Spleen (tissue), 7 donors: ENCODE measurements at regions not wholly inside any gene's neighbourhood (a gene's known extent, or its start where the extent isn't known, plus 50 kb on each side); places are given as distances from the start of the nearest gene placed in this dataset.

Experiments used
- POLR2A ChIP-seq, 3 donors: fragments of 450-650 bp; IDR thresholded peaks; one replicate each; pipeline ENCODE4 v1.5.1; 2017; ENCODE audit warnings: antibody characterized with exemption in 3 of 3, mild to moderate bottlenecking in 1 of 3
- POLR2AphosphoS5 ChIP-seq, 3 donors: sonication (generic); formaldehyde crosslinking; IDR thresholded peaks; one replicate each; pipeline ENCODE4 v1.5.1; 2017; ENCODE audit warnings: antibody characterized with exemption in 3 of 3
- TF ChIP-seq, protein P1 (sequence below), 11 experiments: fragments of 200-600 bp in 7 of 11; fragments of 450-650 bp in 4 of 11; sonication (generic) in 4 of 11; IDR thresholded peaks in 8 of 11; conservative IDR thresholded peaks in 3 of 11; 1 replicate in 7 of 11; 2 replicates in 4 of 11; pipeline versions ENCODE4 v1.4.0 to v1.8.0; 2016 to 2021; ENCODE audit warnings: antibody characterized with exemption in 11 of 11, inconsistent platforms in 4 of 11, mild to moderate bottlenecking in 1 of 11
- donor health status: DM: no; HTN: no; CAD: no; lungs with moderate emphysema.
- donor health status: DM: no; HTN: no; CAD: no.
- donor health status: DM: no; HTN: no; CAD: no.

DNA sequence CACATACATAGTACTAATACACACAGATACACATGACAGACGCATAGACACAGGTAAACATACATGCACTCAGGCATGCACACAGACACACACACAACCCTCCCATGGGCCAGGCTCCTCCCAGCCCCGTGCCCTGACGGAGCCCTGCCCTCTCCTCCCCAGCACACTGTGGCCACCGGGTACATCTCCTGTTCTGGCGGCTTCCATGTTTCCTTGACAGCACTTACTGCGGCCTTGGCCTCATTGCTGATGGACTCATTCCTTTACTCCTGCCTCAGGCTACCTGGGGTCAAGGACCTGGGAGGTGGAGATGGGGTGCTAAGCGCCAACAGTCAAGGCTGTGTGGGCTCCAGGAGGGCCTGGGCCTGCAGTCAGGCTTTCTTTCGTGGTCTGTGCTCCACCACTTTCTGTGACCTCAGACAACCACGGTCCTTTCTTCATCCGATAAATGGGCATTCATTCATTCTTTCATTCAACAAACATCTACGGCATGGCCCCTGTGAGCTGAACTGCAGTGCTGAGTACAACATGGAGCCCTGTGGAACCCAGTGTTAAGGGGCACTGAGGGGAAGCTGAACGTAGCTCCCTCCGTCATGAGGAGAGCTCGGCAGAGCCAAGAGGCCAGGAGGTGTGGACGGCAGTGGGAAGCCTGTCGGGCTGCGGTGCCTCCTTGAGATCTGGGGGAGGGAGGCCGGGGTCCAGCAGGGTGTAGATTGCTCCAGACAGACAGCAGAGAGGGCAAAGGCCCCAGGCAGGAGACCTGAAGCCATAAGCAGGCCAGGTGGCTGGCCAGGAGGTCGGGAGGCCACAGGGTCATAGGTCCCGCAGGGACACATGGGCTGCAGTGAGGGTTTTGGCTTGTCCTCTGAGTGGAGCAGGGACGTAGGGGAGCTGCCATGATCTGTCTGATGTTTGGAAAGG is 190.4 kb upstream of the HDAC4 start:
- TF ChIP-seq, protein P1, sequence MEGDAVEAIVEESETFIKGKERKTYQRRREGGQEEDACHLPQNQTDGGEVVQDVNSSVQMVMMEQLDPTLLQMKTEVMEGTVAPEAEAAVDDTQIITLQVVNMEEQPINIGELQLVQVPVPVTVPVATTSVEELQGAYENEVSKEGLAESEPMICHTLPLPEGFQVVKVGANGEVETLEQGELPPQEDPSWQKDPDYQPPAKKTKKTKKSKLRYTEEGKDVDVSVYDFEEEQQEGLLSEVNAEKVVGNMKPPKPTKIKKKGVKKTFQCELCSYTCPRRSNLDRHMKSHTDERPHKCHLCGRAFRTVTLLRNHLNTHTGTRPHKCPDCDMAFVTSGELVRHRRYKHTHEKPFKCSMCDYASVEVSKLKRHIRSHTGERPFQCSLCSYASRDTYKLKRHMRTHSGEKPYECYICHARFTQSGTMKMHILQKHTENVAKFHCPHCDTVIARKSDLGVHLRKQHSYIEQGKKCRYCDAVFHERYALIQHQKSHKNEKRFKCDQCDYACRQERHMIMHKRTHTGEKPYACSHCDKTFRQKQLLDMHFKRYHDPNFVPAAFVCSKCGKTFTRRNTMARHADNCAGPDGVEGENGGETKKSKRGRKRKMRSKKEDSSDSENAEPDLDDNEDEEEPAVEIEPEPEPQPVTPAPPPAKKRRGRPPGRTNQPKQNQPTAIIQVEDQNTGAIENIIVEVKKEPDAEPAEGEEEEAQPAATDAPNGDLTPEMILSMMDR (IDR thresholded peaks at IDR 0.05 in 8 of 11, conservative IDR thresholded peaks at IDR 0.05 in 3 of 11): no peak
- TF ChIP-seq POLR2AphosphoS5 (IDR thresholded peaks at IDR 0.05) (no peak), POLR2A (IDR thresholded peaks at IDR 0.05) (no peak)
